ENCODE measurements at regions not wholly inside any gene's neighbourhood (a gene's known extent, or its start where the extent isn't known, plus 50 kb on each side); places are given as distances from the start of the nearest gene placed in this dataset.

DNA sequence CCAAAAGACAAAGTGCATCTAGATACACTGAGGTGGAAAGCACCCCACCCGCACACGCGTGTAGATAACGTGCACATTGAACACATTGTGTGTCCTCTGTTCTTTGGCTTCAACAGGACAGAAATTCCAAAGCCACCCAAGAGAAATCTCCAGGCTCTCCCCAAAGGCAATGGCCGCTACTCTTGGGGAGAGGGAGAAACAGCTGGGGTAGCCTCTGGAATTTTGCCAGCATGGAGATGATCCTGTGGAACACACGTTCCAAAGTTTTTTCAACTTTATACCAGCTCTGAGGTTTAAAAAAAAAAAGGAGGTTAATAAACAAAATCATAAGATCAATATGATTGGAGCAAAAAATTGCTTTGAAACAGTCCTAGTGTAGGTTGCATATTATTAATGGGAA, 63.0 kb upstream of the CD82 start:
- in situ Hi-C loops (cut with MboI): no loop called here
- RAD21 ChIA-PET (ENCODE audit: unreplicated experiment): interaction anchor here (0.7 kb wide), 1 partner anchor 177 kb away, joined by 3 read pairs; no protein-coding TSS in a partner anchor

More for the DNA sequence above, 63.0 kb upstream of the CD82 start:
- DNase-seq (ENCODE audit: low read depth, low spot score) (no peak), FAIRE-seq (no peak), ATAC-seq (no peak)
- TF ChIP-seq ZNF592 (IDR thresholded peaks at IDR 0.05): no peak
- TF ChIP-seq MYC (IDR thresholded peaks at IDR 0.05; ENCODE audit: insufficient read depth, insufficient read length, insufficient replicate concordance, low read length, severe bottlenecking): no peak
- no peak for TF ChIP-seq NFYA (IDR thresholded peaks at IDR 0.05; ENCODE audit: borderline replicate concordance, low read depth, low read length)
- no peak for TF ChIP-seq BCL3 (IDR thresholded peaks at IDR 0.05; ENCODE audit: borderline replicate concordance, insufficient read depth, low read depth, low read length, poor library complexity, severe bottlenecking)
- no peak for TF ChIP-seq ETV6 (conservative IDR thresholded peaks at IDR 0.05 in 1 of 2, IDR thresholded peaks at IDR 0.05 in 1 of 2; ENCODE audit: borderline replicate concordance in 1 of 2, low read depth in 1 of 2)
- no peak for TF ChIP-seq HDAC6 (IDR thresholded peaks at IDR 0.05; ENCODE audit: unreplicated experiment)
- no peak for TF ChIP-seq ATF7 (IDR thresholded peaks at IDR 0.05; ENCODE audit: low read depth)
- TF ChIP-seq HCFC1 (IDR thresholded peaks at IDR 0.05; ENCODE audit: low read length): no peak
- TF ChIP-seq USF1 (IDR thresholded peaks at IDR 0.05; ENCODE audit: borderline replicate concordance, extremely low read length, insufficient read depth, low read depth, low read length): no peak
- BruUV-seq (replicated peaks): no TSS peak
- no peaks in the 10 kb centered on the region for H3K79me2 ChIP-seq (ENCODE audit: control insufficient read depth, insufficient read depth, low read length)
- H3K4me1 ChIP-seq (ENCODE audit: control insufficient read depth, insufficient read depth, low read length): 0 out of 2 replicates have a peak, but pooled peaks cover 3% of the 10 kb centered on the region
- no peak overlapping the region for H3K9ac ChIP-seq (ENCODE audit: control insufficient read depth, insufficient read depth, low read length)
- H3K27ac ChIP-seq (ENCODE audit: control insufficient read depth, insufficient read depth): no peak overlapping the region
- no peak overlapping the region for H3K4me3 ChIP-seq
- SMC1A ChIA-PET (ENCODE audit: uncharacterized antibody, unreplicated experiment): no interaction called here
- no peaks in the 10 kb centered on the region for H3K36me3 ChIP-seq (ENCODE audit: control insufficient read depth in 2 of 2, insufficient read depth in 2 of 2, low read length in 1 of 2)
- POLR2A ChIA-PET: no interaction called here
- no peak overlapping the region for H2AFZ ChIP-seq (ENCODE audit: control insufficient read depth, low read depth, low read length)
- no peaks in the 10 kb centered on the region for H4K20me1 ChIP-seq (ENCODE audit: control insufficient read depth, insufficient read depth)
- H3K27me3 ChIP-seq (replicated peaks in 1 of 2; ENCODE audit: control insufficient read depth in 2 of 2, insufficient read depth in 2 of 2, low read length in 1 of 2): no peaks in the 10 kb centered on the region; a peak in 1 of 4 replicates
- H3K4me2 ChIP-seq (ENCODE audit: control insufficient read depth, insufficient read depth): no peak overlapping the region
- CTCF ChIA-PET: no interaction called here
- intact Hi-C loops (cut with micrococcal nuclease; ENCODE audit: unreplicated experiment): no loop called here
- H3K9me3 ChIP-seq (replicated peaks; ENCODE audit: control insufficient read depth, insufficient read depth, low read length): no peaks in the 10 kb centered on the region; the same call in 2 of the 3 replicates
- 58% methylated on average over 6 of the region's 6 CpGs for WGBS (ENCODE audit: insufficient coverage, insufficient replicate concordance, low lambda C conversion rate, missing lambda C conversion rate)

Data from GM12878 (cell line).